K562 (cell line): ENCODE measurements at regions not wholly inside any gene's neighbourhood (a gene's known extent, or its start where the extent isn't known, plus 50 kb on each side); places are given as distances from the start of the nearest gene placed in this dataset.

ENCODE experiments used
- ATAC-seq: fragments of 200-7000 bp; cut with Tn5 transposase; 3 replicates; pipeline ENCODE4 v1.9.1; 2020; ENCODE audit warnings: moderate library complexity
- BruUV-seq: library from RNA; stranded (reverse); fragments of 400-500 nt; replicated peaks from 2 replicates; lab custom pipeline; 2021; lab: Mats Ljungman, UMichigan
- CTCF ChIA-PET: fragments of 300-600 bp; formaldehyde crosslinking; extraction: SDS; loops from one replicate; lab custom pipeline; 2021; ENCODE audit warnings: low intra/inter-chr PET ratio; lab: Yijun Ruan, JAX
- POLR2A ChIA-PET: fragments of 300-600, 350-650 bp; sonication (Branson Sonifier 250); formaldehyde crosslinking; extraction: SDS; loops from one replicate; lab custom pipeline; 2021; ENCODE audit warnings: antibody characterized with exemption, inconsistent platforms; lab: Yijun Ruan, JAX
- DNase-seq, 4 experiments: peaks; one replicate each; pipeline versions ENCODE4 v3.0.0 to v3.0.0-alpha.2; 2011 to 2018; ENCODE audit warnings: low spot score in 3 of 4, mixed read lengths in 3 of 4; ENCODE audit errors: extremely low read depth in 1 of 4
- FAIRE-seq: peaks from 2 replicates; lab custom pipeline; 2011; peaks lifted over from hg19 to GRCh38; lab: Jason Lieb, UNC
- H2AFZ ChIP-seq: 2 replicates; pipeline ENCODE4 v1.6.0; 2011; ENCODE audit warnings: low read depth, low read length, control low read depth, inconsistent platforms
- H3K27ac ChIP-seq: fragments of 200-600 bp; 3 replicates; pipeline ENCODE4 v1.8.0; 2011; ENCODE audit warnings: low read depth, mild to moderate bottlenecking, control low read depth, inconsistent platforms, low read length, moderate library complexity, mixed read lengths; ENCODE audit errors: extremely low read depth
- H3K27me3 ChIP-seq, 2 experiments: fragments of 300-600 bp in 1 of 2; 2 replicates in 1 of 2; 3 replicates in 1 of 2; pipeline versions ENCODE4 v1.6.0 to v1.8.0; 2011; ENCODE audit warnings: inconsistent platforms in 2 of 2, low read length in 2 of 2, mild to moderate bottlenecking in 1 of 2, mixed read lengths in 1 of 2, moderate library complexity in 1 of 2; ENCODE audit not compliant: control insufficient read depth in 2 of 2, insufficient read depth in 2 of 2
- H3K36me3 ChIP-seq: fragments of 300-600 bp; 3 replicates; pipeline ENCODE4 v1.8.0; 2011; ENCODE audit warnings: mild to moderate bottlenecking, low read length, inconsistent platforms; ENCODE audit not compliant: control insufficient read depth, insufficient read depth
- H3K4me1 ChIP-seq, 2 experiments: fragments of 200-600 bp in 1 of 2; replicated peaks in 1 of 2; 2 replicates in 1 of 2; 3 replicates in 1 of 2; pipeline versions ENCODE4 v1.5.1 to v1.8.0; 2011; ENCODE audit warnings: inconsistent platforms in 2 of 2, low read length in 2 of 2, mild to moderate bottlenecking in 1 of 2, mixed read lengths in 1 of 2, moderate library complexity in 1 of 2; ENCODE audit not compliant: control insufficient read depth in 2 of 2, insufficient read depth in 2 of 2
- H3K4me2 ChIP-seq: 2 replicates; pipeline ENCODE4 v1.6.1; 2011; ENCODE audit warnings: low read length, control low read depth, inconsistent platforms, mixed read lengths; ENCODE audit not compliant: insufficient read depth
- H3K4me3 ChIP-seq: fragments of 200-600 bp; sonication (generic), shearing (Covaris generic); 2 replicates; pipeline ENCODE4 v1.5.1; 2016; ENCODE audit warnings: control low read depth, inconsistent platforms
- H3K79me2 ChIP-seq: fragments of 200-600 bp; 3 replicates; pipeline ENCODE4 v1.8.0; 2011; ENCODE audit warnings: low read length, inconsistent platforms; ENCODE audit not compliant: control insufficient read depth, insufficient read depth
- H3K9ac ChIP-seq, 2 experiments: 2 replicates each; pipeline versions ENCODE4 v1.6.0 to v1.6.1; 2011; ENCODE audit warnings: low read depth in 2 of 2, low read length in 2 of 2, control low read depth in 1 of 2, inconsistent platforms in 1 of 2, mild to moderate bottlenecking in 1 of 2, mixed read lengths in 1 of 2; ENCODE audit not compliant: insufficient read depth in 1 of 2
- H3K9me1 ChIP-seq: one replicate; pipeline ENCODE4 v1.6.0; 2011; ENCODE audit warnings: inconsistent platforms, mild to moderate bottlenecking, low read length, moderate library complexity; ENCODE audit not compliant: control insufficient read depth, insufficient read depth
- H3K9me3 ChIP-seq: replicated peaks from 2 replicates; pipeline ENCODE4 v1.5.1; 2011; ENCODE audit warnings: low read depth, low read length, inconsistent platforms; ENCODE audit not compliant: control insufficient read depth, insufficient read depth
- H4K20me1 ChIP-seq: replicated peaks from 2 replicates; pipeline ENCODE4 v1.6.1; 2011; ENCODE audit warnings: low read length, inconsistent platforms, mixed read lengths; ENCODE audit not compliant: control insufficient read depth, insufficient read depth
- ARID1B ChIP-seq: fragments of 450-650 bp; IDR thresholded peaks from 2 replicates; pipeline ENCODE4 v1.6.1; 2016; ENCODE audit warnings: antibody characterized with exemption, mild to moderate bottlenecking, inconsistent platforms
- FUS ChIP-seq: fragments of 200-400 bp; formaldehyde crosslinking; optimal IDR thresholded peaks from 2 replicates; pipeline ENCODE3; 2017; ENCODE audit warnings: low read depth, low read length
- MYBL2 ChIP-seq, 2 experiments: fragments of 450-650 bp in 1 of 2; sonication (generic) in 1 of 2; formaldehyde crosslinking in 1 of 2; IDR thresholded peaks; 2 replicates each; pipeline versions ENCODE4 v1.6.1 to v1.8.1; 2017 to 2022; ENCODE audit warnings: borderline replicate concordance in 1 of 2, inconsistent platforms in 1 of 2, low read depth in 1 of 2, mild to moderate bottlenecking in 1 of 2, missing genetic modification reagents in 1 of 2, moderate library complexity in 1 of 2
- RBM14 ChIP-seq: fragments of 200-400 bp; formaldehyde crosslinking; IDR thresholded peaks from 2 replicates; pipeline ENCODE4 v1.6.1; 2018; ENCODE audit warnings: low read depth, mild to moderate bottlenecking, low read length, moderate library complexity, borderline replicate concordance; ENCODE audit not compliant: insufficient read depth
- STAG1 ChIP-seq: sonication (generic); formaldehyde crosslinking; IDR thresholded peaks from 2 replicates; pipeline ENCODE4 v1.5.0; 2020; ENCODE audit warnings: missing genetic modification reagents, borderline replicate concordance
- TARDBP ChIP-seq: fragments of 450-650 bp; IDR thresholded peaks from 2 replicates; pipeline ENCODE4 v1.6.1; 2016
- TEAD1 ChIP-seq, 2 experiments: fragments of 450-650 bp in 1 of 2; sonication (generic) in 1 of 2; formaldehyde crosslinking; IDR thresholded peaks; 2 replicates each; pipeline versions ENCODE4 v1.4.0 to v1.8.0; 2020 to 2022; ENCODE audit warnings: mild to moderate bottlenecking in 2 of 2, missing genetic modification reagents in 1 of 2
- THRA ChIP-seq: fragments of 450-650 bp; IDR thresholded peaks from 2 replicates; pipeline ENCODE4 v1.6.1; 2017; ENCODE audit warnings: mild to moderate bottlenecking, moderate library complexity
- ZEB2 ChIP-seq: fragments of 450-650 bp; IDR thresholded peaks from 2 replicates; pipeline ENCODE4 v1.6.1; 2016
- ZMIZ1 ChIP-seq, 2 experiments: fragments of 150-350 bp in 1 of 2; IDR thresholded peaks; 2 replicates each; pipeline ENCODE4 v1.6.1; 2012 to 2016; ENCODE audit warnings: low read depth in 2 of 2, low read length in 2 of 2, mild to moderate bottlenecking in 1 of 2, moderate library complexity in 1 of 2
- ZNF586 ChIP-seq: fragments of 450-650 bp; formaldehyde crosslinking; conservative IDR thresholded peaks from 2 replicates; pipeline ENCODE4 v1.4.0; 2020; ENCODE audit warnings: mild to moderate bottlenecking, moderate library complexity
- ZSCAN32 ChIP-seq: fragments of 450-650 bp; formaldehyde crosslinking; IDR thresholded peaks from 2 replicates; pipeline ENCODE4 v1.4.0; 2020; ENCODE audit warnings: mild to moderate bottlenecking, moderate library complexity
- in situ Hi-C: fragments of 300-500 bp; cut with MboI; formaldehyde crosslinking; loops from 4 replicates; pipeline ENCODE4 v1.15.0; 2018; ENCODE audit warnings: inconsistent platforms, mixed read lengths
- intact Hi-C: fragments of 100-400 bp; cut with micrococcal nuclease; formaldehyde crosslinking; loops from 2 replicates; pipeline ENCODE4 v1.14.2; 2022
- TF ChIP-seq, protein P1 (sequence below): fragments of 250-450 bp; sonication (Bioruptor Pico); IDR thresholded peaks from 2 replicates; pipeline ENCODE4 v1.8.0; 2021; ENCODE audit warnings: moderate library complexity, mild to moderate bottlenecking, inconsistent platforms
- TF ChIP-seq, protein P2 (sequence below): fragments of 450-650 bp; IDR thresholded peaks from 2 replicates; pipeline ENCODE4 v1.6.1; 2018; ENCODE audit warnings: mild to moderate bottlenecking, low read depth; ENCODE audit not compliant: partially characterized antibody

DNA sequence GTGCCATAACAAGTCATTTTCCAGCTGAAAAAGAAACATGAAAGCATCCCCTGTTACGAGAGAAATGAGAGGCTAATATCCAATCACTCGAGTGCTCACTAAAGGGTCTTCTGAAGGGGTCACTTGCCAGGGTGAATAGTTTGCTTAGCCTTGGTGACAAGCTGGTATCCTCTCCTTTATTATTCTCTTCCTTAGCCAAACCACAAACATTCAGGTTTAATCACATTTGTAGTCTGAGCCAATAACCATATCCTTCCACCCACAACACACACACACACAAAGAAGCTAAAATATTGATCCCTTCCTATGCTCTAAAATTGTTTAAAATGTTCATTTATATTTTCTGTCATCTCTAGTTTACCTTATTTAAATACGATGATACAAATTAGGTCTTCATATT, 240.5 kb upstream of the TMCO5A start (continued):
- TF ChIP-seq ZMIZ1 (IDR thresholded peaks at IDR 0.05; ENCODE audit: low read depth in 2 of 2, low read length in 2 of 2) (no peak), STAG1 (CRISPR knock-in tag) (no peak), TARDBP (no peak), ZSCAN32 (CRISPR knock-in tag) (no peak), ARID1B (no peak), ZEB2 (no peak), ZNF586 (CRISPR knock-in tag) (no peak), RBM14 (no peak), TEAD1 (CRISPR knock-in tag; IDR thresholded peaks at IDR 0.05) (no peak)

DNA sequence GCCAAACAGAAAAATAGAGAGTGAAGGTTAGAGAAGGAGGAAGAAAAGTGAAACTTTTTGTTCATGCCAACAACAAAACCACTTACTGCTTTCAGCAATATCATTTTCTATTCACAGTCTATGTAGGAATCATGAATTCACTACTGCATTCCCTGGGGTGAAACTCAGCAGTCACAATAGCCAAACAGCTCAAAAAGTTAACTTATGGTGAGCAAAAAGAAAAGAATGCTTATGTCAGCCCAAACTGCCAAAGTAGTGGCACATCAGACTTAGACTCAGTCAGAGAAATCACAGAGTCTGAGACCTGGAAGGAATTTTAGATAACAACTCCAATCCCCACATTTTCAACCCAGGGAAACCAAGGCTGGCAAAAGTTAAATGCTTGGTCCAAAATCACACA, 238.7 kb upstream of the TMCO5A start:
- Histone ChIP-seq H3K9me1 (no peaks in the 10 kb centered on the region), H3K4me3 (no peak overlapping the region), H4K20me1 (no peaks in the 10 kb centered on the region), H3K9ac (no peak overlapping the region), H3K79me2 (no peaks in the 10 kb centered on the region), H2AFZ (no peak overlapping the region), H3K4me1 (no peaks in the 10 kb centered on the region), H3K4me2 (no peak overlapping the region), H3K27me3 (no peaks in the 10 kb centered on the region), H3K27ac (no peak overlapping the region), H3K9me3 (no peaks in the 10 kb centered on the region), H3K36me3 (no peaks in the 10 kb centered on the region)
- in situ Hi-C loops (no loop called here), intact Hi-C loops (no loop called here)
- no peak for DNase-seq
- ChIA-PET POLR2A (no interaction called here), CTCF (no interaction called here)
- no peak for FAIRE-seq
- no TSS peak for BruUV-seq
- no peak for ATAC-seq
- TF ChIP-seq MYBL2 (IDR thresholded peaks at IDR 0.05; ENCODE audit: low read depth), result no peak
- TF ChIP-seq MYBL2 (CRISPR knock-in tag; IDR thresholded peaks at IDR 0.05; ENCODE audit: borderline replicate concordance), result no peak
- no peak for TF ChIP-seq THRA
- no peak for TF ChIP-seq FUS
- TF ChIP-seq, protein P1, sequence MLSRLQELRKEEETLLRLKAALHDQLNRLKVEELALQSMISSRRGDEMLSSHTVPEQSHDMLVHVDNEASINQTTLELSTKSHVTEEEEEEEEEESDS (CRISPR knock-in tag), result no peak
- TF ChIP-seq, protein P2, sequence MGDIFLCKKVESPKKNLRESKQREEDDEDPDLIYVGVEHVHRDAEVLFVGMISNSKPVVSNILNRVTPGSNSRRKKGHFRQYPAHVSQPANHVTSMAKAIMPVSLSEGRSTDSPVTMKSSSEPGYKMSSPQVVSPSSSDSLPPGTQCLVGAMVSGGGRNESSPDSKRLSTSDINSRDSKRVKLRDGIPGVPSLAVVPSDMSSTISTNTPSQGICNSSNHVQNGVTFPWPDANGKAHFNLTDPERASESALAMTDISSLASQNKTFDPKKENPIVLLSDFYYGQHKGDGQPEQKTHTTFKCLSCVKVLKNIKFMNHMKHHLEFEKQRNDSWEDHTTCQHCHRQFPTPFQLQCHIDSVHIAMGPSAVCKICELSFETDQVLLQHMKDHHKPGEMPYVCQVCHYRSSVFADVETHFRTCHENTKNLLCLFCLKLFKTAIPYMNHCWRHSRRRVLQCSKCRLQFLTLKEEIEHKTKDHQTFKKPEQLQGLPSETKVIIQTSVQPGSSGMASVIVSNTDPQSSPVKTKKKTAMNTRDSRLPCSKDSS, result no peak
